ENCODE measurements at regions not wholly inside any gene's neighbourhood (a gene's known extent, or its start where the extent isn't known, plus 50 kb on each side); places are given as distances from the start of the nearest gene placed in this dataset.
A peak's percentile ranks its signal among the peaks of the same experiment; 100 is the strongest.

DNA sequence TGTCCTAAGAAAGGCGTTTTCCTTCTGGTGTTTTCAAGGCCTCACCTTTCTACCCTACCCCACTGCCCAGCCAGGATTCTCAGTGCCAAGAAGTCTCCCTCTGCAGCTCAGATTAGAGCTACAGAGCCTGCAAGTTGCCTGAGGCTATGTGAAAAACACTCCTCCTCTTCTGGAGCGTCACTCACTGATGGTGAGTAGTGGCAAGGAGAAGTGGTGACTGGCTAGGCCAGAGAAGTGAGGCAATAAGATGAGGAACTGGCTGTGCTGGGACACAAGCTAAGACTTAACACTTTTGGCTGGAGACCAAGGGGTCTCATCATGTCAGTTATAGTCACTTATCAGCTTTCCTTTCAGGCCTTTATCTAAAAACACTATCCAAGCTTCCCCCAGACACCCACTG, 86.7 kb upstream of the PRKAR2B start:
- no peak for DNase-seq

DNA sequence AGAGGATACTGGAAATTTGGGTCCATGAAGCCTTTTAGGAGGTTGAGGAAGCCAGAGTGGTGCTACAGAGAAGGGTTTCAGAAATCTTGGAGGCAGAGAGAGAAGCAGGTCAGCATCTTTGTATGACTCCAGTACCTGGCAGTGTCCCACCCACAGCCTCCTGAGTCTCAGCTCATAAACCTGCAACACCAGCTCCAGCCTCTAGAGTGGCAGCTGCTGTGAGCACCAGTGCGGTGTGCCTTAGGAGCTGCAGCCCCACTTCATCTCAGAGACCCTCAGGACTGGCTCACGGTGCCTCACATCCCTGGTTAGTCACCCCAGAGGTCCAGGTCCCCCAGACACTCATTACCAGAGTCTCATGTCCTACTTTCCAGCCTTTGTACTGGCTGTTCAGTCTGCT, 84.8 kb upstream of the PRKAR2B start:
- no peak for DNase-seq

GRCh38 chr7:106962751-106963150, 81.8 kb upstream of the PRKAR2B start:
- DNase-seq, result no peak

DNA sequence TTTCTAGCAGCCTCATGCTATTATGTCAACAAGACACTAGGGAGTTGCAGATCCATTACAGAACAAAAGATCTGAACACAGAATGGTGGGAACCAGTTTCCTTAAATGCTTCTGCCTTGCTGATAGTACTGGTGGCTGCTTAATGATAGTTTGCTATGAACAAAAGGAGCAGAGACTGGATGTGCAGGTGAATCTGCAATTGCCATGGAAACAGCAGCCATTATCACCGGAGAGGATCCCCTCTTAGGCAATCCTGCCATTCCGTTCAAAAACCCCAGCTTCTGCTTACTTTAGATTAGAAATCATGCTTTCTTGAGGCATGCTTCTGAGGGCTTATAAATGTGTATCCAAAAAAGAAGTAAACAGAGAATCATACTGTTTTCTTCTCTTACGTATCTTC, 80.0 kb upstream of the PRKAR2B start:
- peak; percentile 15 for DNase-seq

DNA sequence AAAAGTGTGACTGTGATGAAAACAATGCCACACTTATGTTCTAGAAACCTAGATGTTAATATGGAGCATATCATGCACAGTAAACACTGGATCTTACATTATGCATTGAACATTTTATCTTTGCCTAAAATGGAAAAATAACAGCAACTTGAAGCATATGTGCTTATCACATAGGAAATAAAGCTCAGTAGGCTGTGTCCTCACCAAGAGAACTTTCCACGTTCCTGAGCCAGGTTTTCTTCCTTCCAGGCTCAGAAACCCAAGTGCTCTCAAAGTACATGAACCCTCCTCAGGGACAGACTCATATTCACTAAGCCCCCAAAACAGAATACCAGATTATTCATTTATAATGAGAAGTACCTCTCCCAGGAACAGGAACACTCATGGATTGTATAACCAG, 79.4 kb upstream of the PRKAR2B start:
- DNase-seq, result no peak

DNA sequence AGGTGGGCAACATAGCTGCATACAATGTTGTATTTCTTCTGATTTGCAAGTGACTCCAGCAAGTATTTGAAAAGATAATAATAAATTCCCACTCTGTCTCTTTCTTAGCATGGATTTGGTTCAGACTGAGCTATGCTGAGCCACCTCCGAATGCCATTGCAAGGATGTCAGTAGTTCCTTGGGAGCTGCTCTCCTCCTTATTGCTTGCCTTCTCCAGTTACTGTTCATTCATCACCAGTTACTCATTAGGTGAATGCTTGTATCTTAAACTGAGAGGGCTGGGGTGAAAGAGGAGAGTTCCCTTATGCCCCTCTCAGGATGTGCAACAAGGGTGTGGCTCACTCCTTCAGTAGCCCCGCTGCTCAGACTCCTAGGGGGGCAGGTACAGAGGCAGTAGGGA, 78.4 kb upstream of the PRKAR2B start:
- DNase-seq, result no peak

DNA sequence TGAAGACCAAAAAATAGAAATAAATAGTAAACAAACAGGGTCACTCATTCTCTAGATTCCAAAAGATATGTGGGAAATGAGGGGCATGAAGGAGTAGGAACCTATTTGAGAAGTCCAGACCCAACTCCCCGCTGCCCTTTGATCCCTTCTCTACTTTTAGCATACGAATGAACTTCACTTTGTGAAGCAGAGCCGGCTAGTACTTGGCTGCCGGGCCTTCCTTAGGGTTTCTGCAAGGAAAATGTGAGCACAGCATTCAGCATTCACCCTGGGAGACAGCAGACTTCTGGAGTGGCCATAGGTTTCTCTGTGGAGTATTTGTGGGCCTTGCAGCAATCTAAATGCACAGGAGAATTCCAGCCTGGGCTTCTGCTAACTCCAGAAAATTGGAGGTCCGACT, 76.3 kb upstream of the PRKAR2B start:
- no peak for DNase-seq

GRCh38 chr7:106978425-106979420, 65.8 kb upstream of the PRKAR2B start:
- no peak for DNase-seq

DNA sequence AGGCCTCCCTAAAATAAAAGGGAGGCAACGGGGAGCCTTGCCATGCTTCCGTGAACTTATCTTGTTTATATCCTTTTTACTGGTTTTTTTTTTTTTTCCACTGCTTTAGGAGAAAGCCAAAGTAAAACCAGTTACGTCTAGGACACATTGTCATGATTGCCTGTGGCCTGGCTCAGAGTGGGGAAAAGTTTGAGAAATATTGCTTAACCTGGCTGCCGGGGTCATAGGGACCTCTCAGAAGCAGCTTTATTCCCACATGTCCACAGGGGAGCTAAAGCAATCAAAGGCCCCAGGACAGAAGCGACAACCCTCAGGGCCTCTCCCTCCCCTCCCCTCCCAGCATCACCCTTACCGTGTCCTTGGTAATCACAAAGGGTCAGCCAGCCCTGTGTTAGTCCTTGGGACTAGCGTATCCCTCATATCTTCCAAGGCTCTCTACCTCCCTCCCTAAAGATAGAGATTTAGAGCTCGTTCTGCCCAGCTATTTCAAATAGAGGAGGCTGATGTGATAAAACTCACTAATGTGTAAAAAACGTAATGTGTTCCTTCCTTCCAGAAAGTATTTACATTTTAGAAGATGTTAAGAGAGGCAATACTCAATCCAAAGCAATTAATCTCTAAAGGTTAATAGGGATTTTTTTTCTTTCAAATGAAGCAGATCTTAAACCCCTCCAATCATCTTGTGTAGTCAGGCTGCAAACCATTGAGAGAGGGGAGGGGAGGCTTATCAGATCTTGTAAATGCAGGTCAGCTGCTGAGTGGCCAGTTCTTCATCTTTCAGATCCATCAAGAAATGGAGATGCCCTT, 64.8 kb upstream of the PRKAR2B start:
- no peak for DNase-seq

GRCh38 chr7:106980358-106980685, 64.2 kb upstream of the PRKAR2B start:
- no peak for DNase-seq

GRCh38 chr7:106982415-106982814, 62.1 kb upstream of the PRKAR2B start:
- DNase-seq, result peak; percentile 63

DNA sequence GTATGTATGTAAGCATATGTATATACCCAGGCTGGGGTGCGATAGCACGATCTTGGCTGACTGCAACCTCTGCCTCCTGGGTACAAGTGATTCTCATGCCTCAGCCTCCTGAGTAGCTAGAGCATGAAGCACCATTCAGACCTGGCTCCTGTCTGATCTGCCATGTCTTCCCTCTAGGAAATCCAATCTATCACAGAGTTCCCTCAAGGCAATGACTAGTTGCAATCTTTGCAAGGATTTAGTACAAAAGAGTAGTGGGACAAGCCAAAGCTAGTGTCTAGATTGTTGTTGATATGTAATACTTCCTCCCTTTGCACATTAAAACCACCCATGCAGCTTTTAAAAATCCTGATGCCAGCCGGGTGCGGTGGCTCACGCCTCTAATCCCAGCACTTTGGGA, 60.5 kb upstream of the PRKAR2B start:
- DNase-seq, result no peak

DNA sequence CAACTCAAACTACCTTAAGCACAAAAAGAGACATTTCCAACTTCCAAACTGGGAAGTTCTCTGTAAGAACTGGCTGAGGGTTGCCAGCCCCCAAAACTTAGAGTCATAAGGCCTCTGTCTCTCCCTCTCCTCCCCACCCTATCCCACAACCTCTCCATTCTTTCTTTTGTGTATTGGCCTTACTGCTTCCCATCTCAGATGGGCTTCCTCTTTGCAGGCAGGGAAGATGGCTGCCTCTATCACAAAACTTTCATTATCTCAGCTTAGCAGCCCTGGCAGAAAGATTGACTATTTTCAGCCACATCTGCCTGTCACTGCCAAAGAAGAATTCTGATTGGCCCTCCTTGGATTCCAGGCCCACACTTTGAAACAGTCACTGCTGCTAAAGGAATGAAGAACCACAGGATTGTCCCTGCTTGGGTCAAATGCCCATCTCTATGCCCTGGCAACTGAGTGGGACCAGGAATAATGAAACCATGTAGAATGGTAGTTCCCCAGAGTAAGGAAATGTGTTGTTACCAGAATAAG, 58.0 kb upstream of the PRKAR2B start:
- DNase-seq, result no peak

- no peak for DNase-seq
These were observed 56.7 kb upstream of the PRKAR2B start for GRCh38 chr7:106987777-106988176.

DNA sequence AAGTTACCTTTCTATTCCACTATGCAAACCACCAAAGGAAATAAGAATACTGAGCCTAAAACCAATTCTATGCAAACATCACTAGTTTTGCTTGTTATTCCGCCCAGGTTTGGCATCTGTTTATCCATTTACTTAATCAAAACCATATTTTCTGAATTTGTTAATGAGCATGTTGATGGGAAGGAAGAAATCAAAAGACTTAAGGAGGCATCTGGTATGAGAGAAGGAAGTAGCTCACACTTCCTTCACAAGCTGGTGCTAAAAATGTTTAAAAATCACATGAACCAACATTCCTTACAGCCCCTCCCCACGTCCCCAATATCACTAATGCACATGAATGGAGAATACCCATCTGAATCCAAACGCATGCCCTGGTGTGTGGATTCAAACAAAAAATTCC, 52.0 kb upstream of the PRKAR2B start:
- DNase-seq, result no peak
